ENCODE measurements at regions not wholly inside any gene's neighbourhood (a gene's known extent, or its start where the extent isn't known, plus 50 kb on each side); places are given as distances from the start of the nearest gene placed in this dataset.

DNA sequence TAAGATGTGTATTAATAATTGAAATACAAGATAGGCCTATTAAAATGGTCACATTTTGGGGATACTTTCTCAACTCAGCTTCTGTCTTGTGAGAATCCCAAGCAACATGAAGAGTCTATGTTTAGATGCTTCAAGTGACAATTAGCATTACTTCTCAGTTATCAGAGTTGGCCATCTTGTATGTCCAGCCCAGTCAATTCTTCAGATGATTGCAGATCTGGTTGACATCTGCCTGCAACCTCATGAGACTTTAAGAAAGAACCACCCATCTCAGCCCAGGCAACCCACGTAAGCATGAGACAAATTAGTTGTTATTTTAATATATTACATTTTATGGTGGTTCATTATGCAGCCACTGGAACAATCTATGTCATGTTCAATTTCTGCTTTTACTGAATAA is 256.5 kb downstream of the TENT5A start:
- TF ChIP-seq, protein P1, sequence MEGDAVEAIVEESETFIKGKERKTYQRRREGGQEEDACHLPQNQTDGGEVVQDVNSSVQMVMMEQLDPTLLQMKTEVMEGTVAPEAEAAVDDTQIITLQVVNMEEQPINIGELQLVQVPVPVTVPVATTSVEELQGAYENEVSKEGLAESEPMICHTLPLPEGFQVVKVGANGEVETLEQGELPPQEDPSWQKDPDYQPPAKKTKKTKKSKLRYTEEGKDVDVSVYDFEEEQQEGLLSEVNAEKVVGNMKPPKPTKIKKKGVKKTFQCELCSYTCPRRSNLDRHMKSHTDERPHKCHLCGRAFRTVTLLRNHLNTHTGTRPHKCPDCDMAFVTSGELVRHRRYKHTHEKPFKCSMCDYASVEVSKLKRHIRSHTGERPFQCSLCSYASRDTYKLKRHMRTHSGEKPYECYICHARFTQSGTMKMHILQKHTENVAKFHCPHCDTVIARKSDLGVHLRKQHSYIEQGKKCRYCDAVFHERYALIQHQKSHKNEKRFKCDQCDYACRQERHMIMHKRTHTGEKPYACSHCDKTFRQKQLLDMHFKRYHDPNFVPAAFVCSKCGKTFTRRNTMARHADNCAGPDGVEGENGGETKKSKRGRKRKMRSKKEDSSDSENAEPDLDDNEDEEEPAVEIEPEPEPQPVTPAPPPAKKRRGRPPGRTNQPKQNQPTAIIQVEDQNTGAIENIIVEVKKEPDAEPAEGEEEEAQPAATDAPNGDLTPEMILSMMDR (IDR thresholded peaks at IDR 0.05 in 2 of 3, conservative IDR thresholded peaks at IDR 0.05 in 1 of 3; ENCODE audit: borderline replicate concordance in 1 of 3, insufficient read depth in 1 of 3, low read depth in 2 of 3, low read length in 2 of 3): no peak
- no peak for TF ChIP-seq POLR2AphosphoS5 (IDR thresholded peaks at IDR 0.05; ENCODE audit: low read depth, low read length)
- TF ChIP-seq SRF (IDR thresholded peaks at IDR 0.05; ENCODE audit: low read depth): no peak
